PFSK-1 (cell line): ENCODE measurements at regions not wholly inside any gene's neighbourhood (a gene's known extent, or its start where the extent isn't known, plus 50 kb on each side); places are given as distances from the start of the nearest gene placed in this dataset.

Experiments
- FOXP2 ChIP-seq: optimal IDR thresholded peaks from 2 replicates; pipeline ENCODE3; 2011; ENCODE audit warnings: borderline replicate concordance, control low read depth, inconsistent platforms; ENCODE audit not compliant: insufficient read depth; ENCODE audit errors: extremely low read length, extremely low read depth
- SIN3A ChIP-seq: IDR thresholded peaks from 2 replicates; pipeline ENCODE4 v1.6.1; 2012; ENCODE audit warnings: mild to moderate bottlenecking, low read length, moderate library complexity, borderline replicate concordance; ENCODE audit not compliant: insufficient read depth
- TAF1 ChIP-seq: IDR thresholded peaks from 2 replicates; pipeline ENCODE4 v1.6.1; 2012; ENCODE audit warnings: low read length, control low read depth, borderline replicate concordance; ENCODE audit not compliant: insufficient read depth
- TF ChIP-seq, protein P1 (sequence below), 2 experiments: IDR thresholded peaks; 2 replicates each; pipeline versions ENCODE4 v1.6.1 to v1.8.0; 2011 to 2012; ENCODE audit warnings: low read depth in 2 of 2, low read length in 2 of 2, control low read depth in 1 of 2, inconsistent platforms in 1 of 2, mild to moderate bottlenecking in 1 of 2, moderate library complexity in 1 of 2; ENCODE audit not compliant: insufficient read depth in 1 of 2

DNA sequence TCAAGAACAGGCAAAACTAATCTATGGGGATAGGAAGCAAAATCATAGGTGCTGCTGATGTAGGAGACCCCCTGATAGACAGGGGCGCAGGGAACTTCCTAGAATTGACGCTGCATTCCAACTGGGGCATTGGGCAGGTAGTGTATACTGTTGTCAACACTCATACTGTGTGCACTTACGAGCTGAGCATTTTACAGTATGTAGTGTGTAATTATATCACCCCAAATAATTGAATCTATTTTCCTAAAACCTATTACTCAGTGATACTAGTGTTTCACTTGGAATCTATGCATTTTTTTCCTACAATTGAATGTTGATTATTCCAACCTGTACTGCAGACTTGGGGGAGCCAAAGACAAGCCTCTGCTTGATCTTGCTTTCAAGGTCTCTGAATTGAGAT is 207.0 kb upstream of the PRKCQ start:
- TF ChIP-seq, protein P1, sequence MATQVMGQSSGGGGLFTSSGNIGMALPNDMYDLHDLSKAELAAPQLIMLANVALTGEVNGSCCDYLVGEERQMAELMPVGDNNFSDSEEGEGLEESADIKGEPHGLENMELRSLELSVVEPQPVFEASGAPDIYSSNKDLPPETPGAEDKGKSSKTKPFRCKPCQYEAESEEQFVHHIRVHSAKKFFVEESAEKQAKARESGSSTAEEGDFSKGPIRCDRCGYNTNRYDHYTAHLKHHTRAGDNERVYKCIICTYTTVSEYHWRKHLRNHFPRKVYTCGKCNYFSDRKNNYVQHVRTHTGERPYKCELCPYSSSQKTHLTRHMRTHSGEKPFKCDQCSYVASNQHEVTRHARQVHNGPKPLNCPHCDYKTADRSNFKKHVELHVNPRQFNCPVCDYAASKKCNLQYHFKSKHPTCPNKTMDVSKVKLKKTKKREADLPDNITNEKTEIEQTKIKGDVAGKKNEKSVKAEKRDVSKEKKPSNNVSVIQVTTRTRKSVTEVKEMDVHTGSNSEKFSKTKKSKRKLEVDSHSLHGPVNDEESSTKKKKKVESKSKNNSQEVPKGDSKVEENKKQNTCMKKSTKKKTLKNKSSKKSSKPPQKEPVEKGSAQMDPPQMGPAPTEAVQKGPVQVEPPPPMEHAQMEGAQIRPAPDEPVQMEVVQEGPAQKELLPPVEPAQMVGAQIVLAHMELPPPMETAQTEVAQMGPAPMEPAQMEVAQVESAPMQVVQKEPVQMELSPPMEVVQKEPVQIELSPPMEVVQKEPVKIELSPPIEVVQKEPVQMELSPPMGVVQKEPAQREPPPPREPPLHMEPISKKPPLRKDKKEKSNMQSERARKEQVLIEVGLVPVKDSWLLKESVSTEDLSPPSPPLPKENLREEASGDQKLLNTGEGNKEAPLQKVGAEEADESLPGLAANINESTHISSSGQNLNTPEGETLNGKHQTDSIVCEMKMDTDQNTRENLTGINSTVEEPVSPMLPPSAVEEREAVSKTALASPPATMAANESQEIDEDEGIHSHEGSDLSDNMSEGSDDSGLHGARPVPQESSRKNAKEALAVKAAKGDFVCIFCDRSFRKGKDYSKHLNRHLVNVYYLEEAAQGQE (IDR thresholded peaks at IDR 0.05; ENCODE audit: insufficient read depth in 1 of 2, low read depth in 2 of 2, low read length in 2 of 2) = no peak
- TF ChIP-seq SIN3A (no peak), TAF1 (no peak), FOXP2 (no peak)
